Mesenchymal stem cell (in vitro differentiated cells and primary cell): ENCODE measurements at regions not wholly inside any gene's neighbourhood (a gene's known extent, or its start where the extent isn't known, plus 50 kb on each side); places are given as distances from the start of the nearest gene placed in this dataset.
"Not testable (repeated sequence)": the region's sequence is repeated elsewhere in the genome, so short reads cannot be mapped to it uniquely, and the experiment has no call there.

Source experiments
- DNase-seq: peaks from one replicate; pipeline ENCODE4 v3.0.0-alpha.2; 2013
- H2AFZ ChIP-seq: one replicate; pipeline ENCODE4 v1.6.1; 2013; ENCODE audit warnings: low read depth, mild to moderate bottlenecking, control low read depth, inconsistent platforms, low read length, moderate library complexity
- H2AK5ac ChIP-seq: 2 replicates; pipeline ENCODE4 v1.6.1; 2013; ENCODE audit warnings: low read length, moderate library complexity, mild to moderate bottlenecking, inconsistent platforms; ENCODE audit not compliant: severe bottlenecking
- H2BK120ac ChIP-seq: one replicate; pipeline ENCODE4 v1.6.1; 2013; ENCODE audit warnings: low read depth, mild to moderate bottlenecking, inconsistent platforms, low read length, moderate library complexity
- H2BK12ac ChIP-seq, 2 experiments: one replicate each; pipeline ENCODE4 v1.6.1; 2013; ENCODE audit warnings: inconsistent platforms in 2 of 2, low read length in 2 of 2, mild to moderate bottlenecking in 2 of 2, moderate library complexity in 2 of 2, control low read depth in 1 of 2
- H2BK15ac ChIP-seq: one replicate; pipeline ENCODE4 v1.6.1; 2013; ENCODE audit warnings: mild to moderate bottlenecking, low read depth, inconsistent platforms; ENCODE audit not compliant: poor library complexity, severe bottlenecking
- H2BK5ac ChIP-seq: 2 replicates; pipeline ENCODE4 v1.6.1; 2013; ENCODE audit warnings: low read depth, mild to moderate bottlenecking, low read length, control low read depth, inconsistent platforms; ENCODE audit not compliant: poor library complexity, severe bottlenecking
- H3K14ac ChIP-seq, 2 experiments: one replicate each; pipeline ENCODE4 v1.6.1; 2013; ENCODE audit warnings: inconsistent platforms in 2 of 2, low read length in 2 of 2, control low read depth in 1 of 2, mild to moderate bottlenecking in 1 of 2, moderate library complexity in 1 of 2
- H3K18ac ChIP-seq, 2 experiments: one replicate each; pipeline ENCODE4 v1.6.1; 2013; ENCODE audit warnings: inconsistent platforms in 2 of 2, low read length in 2 of 2, control low read depth in 1 of 2, low read depth in 1 of 2, mild to moderate bottlenecking in 1 of 2
- H3K23ac ChIP-seq, 2 experiments: one replicate each; pipeline ENCODE4 v1.6.1; 2013; ENCODE audit warnings: inconsistent platforms in 2 of 2, low read length in 2 of 2, mild to moderate bottlenecking in 2 of 2, moderate library complexity in 2 of 2, control low read depth in 1 of 2
- H3K27ac ChIP-seq: 2 replicates; pipeline ENCODE4 v1.5.1; 2013; ENCODE audit warnings: mild to moderate bottlenecking, moderate library complexity, low read length, control low read depth, inconsistent platforms; ENCODE audit not compliant: poor library complexity, severe bottlenecking
- H3K27me3 ChIP-seq, 2 experiments: 2 replicates each; pipeline versions ENCODE4 v1.6.1 to v1.7.0; 2013; ENCODE audit warnings: low read length in 2 of 2, mild to moderate bottlenecking in 2 of 2, moderate library complexity in 2 of 2, control low read depth in 1 of 2, inconsistent platforms in 1 of 2; ENCODE audit not compliant: control insufficient read depth in 1 of 2, insufficient read depth in 1 of 2
- H3K36me3 ChIP-seq, 2 experiments: 2 replicates each; pipeline versions ENCODE4 v1.6.1 to v1.7.0; 2013; ENCODE audit warnings: low read length in 2 of 2, control low read depth in 1 of 2, inconsistent platforms in 1 of 2, low read depth in 1 of 2, mild to moderate bottlenecking in 1 of 2; ENCODE audit not compliant: insufficient read depth in 2 of 2, control insufficient read depth in 1 of 2
- H3K4ac ChIP-seq, 2 experiments: one replicate each; pipeline ENCODE4 v1.6.1; 2013; ENCODE audit warnings: inconsistent platforms in 2 of 2, low read length in 2 of 2, mild to moderate bottlenecking in 2 of 2, moderate library complexity in 2 of 2, control low read depth in 1 of 2, low read depth in 1 of 2
- H3K4me1 ChIP-seq: 2 replicates; pipeline ENCODE4 v1.6.1; 2013; ENCODE audit warnings: low read depth, low read length, control low read depth; ENCODE audit not compliant: control insufficient read depth, insufficient read depth
- H3K4me2 ChIP-seq: 2 replicates; pipeline ENCODE4 v1.6.1; 2013; ENCODE audit warnings: low read length, mild to moderate bottlenecking, inconsistent platforms; ENCODE audit not compliant: poor library complexity, severe bottlenecking
- H3K4me3 ChIP-seq, 2 experiments: 2 replicates each; pipeline versions ENCODE4 v1.5.1 to v1.7.0; 2013; ENCODE audit warnings: low read length in 2 of 2, mild to moderate bottlenecking in 2 of 2, control low read depth in 1 of 2, low read depth in 1 of 2; ENCODE audit not compliant: insufficient read depth in 1 of 2
- H3K79me1 ChIP-seq: replicated peaks from 2 replicates; pipeline ENCODE4 v1.6.1; 2013; ENCODE audit warnings: mild to moderate bottlenecking, control low read depth, low read length, inconsistent platforms; ENCODE audit not compliant: poor library complexity, severe bottlenecking
- H3K9ac ChIP-seq: 2 replicates; pipeline ENCODE4 v1.7.0; 2013; ENCODE audit warnings: mild to moderate bottlenecking, low read length, moderate library complexity
- H3K9me3 ChIP-seq: 2 replicates; pipeline ENCODE4 v1.7.0; 2013; ENCODE audit warnings: mild to moderate bottlenecking, low read length; ENCODE audit not compliant: control insufficient read depth
- H4K8ac ChIP-seq: one replicate; pipeline ENCODE4 v1.6.1; 2013; ENCODE audit warnings: inconsistent platforms, mild to moderate bottlenecking, low read length, moderate library complexity
- H4K91ac ChIP-seq: one replicate; pipeline ENCODE4 v1.6.1; 2013; ENCODE audit warnings: mild to moderate bottlenecking, low read length, inconsistent platforms
- WGBS: methylation state at CpG from one replicate; pipeline ENCODE4 v1.1.7; 2013; ENCODE audit warnings: mixed read lengths; 5-methylcytosine and 5-hydroxymethylcytosine counted together

DNA sequence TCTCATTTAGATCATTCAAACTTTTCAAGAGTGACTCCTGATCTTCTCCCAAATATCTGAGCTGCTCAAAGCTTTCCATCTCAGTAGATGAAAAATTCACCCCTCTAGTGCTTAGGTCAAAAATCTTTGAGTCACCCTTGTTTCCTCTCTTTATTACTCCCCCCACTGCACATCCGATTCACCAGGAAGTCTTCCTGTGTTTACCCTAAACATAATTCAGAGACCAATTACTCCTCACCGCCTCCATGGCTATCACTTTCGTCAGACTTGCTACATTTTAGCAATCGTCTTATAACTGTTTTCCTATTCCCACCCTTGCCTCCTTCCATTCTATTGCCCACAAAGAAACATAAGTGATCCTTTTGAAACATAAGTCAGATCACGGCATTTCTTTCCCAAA, 94.8 kb downstream of the SPDYE17 start:
- H2AFZ ChIP-seq, H3K14ac ChIP-seq, H3K23ac ChIP-seq, H3K9ac ChIP-seq, H2AK5ac ChIP-seq, H3K4ac ChIP-seq, H3K4me2 ChIP-seq, H2BK5ac ChIP-seq, H3K36me3 ChIP-seq, H3K79me1 ChIP-seq, DNase-seq, H3K9me3 ChIP-seq, H3K27me3 ChIP-seq, H2BK120ac ChIP-seq, H3K4me3 ChIP-seq, H3K4me1 ChIP-seq, H4K91ac ChIP-seq, H2BK15ac ChIP-seq, H2BK12ac ChIP-seq, H3K18ac ChIP-seq, H4K8ac ChIP-seq, H3K27ac ChIP-seq: not testable (repeated sequence)
- 66% methylated on average over 5 of the region's 5 CpGs for WGBS

DNA sequence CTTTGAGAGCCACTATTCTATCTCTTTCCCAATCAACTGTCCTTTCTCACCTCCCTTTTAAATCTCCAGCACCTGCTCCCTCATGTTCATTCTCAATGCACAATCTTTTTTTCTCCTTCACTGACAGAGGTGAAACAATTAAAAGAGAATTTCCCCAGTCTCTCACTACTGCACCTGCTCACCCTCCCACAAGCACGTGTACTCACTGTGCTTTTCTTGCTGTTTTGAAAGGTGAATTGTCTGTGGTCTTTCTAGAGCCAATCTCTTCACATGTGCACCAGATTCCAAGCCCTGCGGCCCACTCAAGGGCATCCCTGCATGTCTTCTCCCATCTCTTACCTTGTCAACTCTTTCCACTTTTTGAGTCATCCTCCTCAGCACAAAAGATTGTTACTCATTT, 95.8 kb downstream of the SPDYE17 start:
- H3K9ac ChIP-seq, H3K27me3 ChIP-seq, H2BK12ac ChIP-seq, H2AFZ ChIP-seq, H2AK5ac ChIP-seq, H3K4me3 ChIP-seq, H2BK15ac ChIP-seq, H4K91ac ChIP-seq, H3K14ac ChIP-seq, H3K23ac ChIP-seq, H3K4me2 ChIP-seq, H2BK5ac ChIP-seq, H3K79me1 ChIP-seq, H3K4ac ChIP-seq, H2BK120ac ChIP-seq, H3K4me1 ChIP-seq, DNase-seq, H3K9me3 ChIP-seq, H3K18ac ChIP-seq, H4K8ac ChIP-seq, H3K27ac ChIP-seq, H3K36me3 ChIP-seq: not testable (repeated sequence)
- 100% methylated on average over 1 of the region's 2 CpGs for WGBS

DNA sequence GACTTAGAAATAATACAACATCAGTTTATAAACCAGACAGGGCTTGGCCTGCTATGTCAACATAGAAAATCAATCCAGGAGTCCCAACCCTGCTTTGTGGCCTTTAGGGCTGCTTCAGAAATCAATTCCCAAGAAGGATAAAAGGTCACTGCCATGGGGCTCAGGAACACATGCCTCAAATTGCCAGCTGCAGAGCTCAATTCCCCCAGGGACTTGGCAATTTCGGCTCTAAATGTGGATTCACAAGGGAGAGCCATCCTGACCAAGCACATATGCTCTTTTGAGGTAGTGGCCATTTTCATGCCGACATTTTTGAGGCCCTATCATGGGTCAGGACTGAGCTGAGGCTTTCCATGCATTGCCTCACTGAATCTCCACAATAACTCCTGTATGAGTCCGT, 97.5 kb downstream of the SPDYE17 start:
- H2BK120ac ChIP-seq, H3K4me2 ChIP-seq, H2BK15ac ChIP-seq, H3K27me3 ChIP-seq, H3K4ac ChIP-seq, H3K14ac ChIP-seq, H2AK5ac ChIP-seq, H3K23ac ChIP-seq, H3K36me3 ChIP-seq, H2AFZ ChIP-seq, H3K9ac ChIP-seq, H3K4me3 ChIP-seq, DNase-seq, H2BK12ac ChIP-seq, H2BK5ac ChIP-seq, H3K9me3 ChIP-seq, H3K18ac ChIP-seq, H4K91ac ChIP-seq, H3K79me1 ChIP-seq, H4K8ac ChIP-seq, H3K4me1 ChIP-seq, H3K27ac ChIP-seq: not testable (repeated sequence)
- 80% methylated on average over 3 of the region's 3 CpGs for WGBS

DNA sequence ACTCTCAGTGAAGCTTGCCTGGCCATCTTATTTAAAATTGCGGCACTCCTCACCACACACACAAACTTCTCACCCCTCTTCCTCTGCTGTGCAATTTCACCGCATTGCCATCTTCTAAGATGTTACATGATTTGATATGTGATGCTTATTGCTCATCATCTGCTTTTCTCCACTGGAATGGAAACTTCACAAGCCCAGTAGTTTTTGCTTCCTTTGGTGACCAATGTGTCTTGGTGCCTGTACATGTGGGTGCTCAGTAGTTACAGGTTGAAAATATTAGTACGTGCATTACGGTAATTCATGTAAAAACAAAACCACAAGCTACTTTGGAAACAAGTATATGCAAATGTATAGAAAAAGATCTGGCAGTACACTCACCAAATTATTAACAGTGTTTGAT, 99.2 kb downstream of the SPDYE17 start:
- H2BK12ac ChIP-seq, H4K8ac ChIP-seq, H3K23ac ChIP-seq, H3K4me2 ChIP-seq, H2BK5ac ChIP-seq, H3K27me3 ChIP-seq, DNase-seq, H3K36me3 ChIP-seq, H3K14ac ChIP-seq, H3K9me3 ChIP-seq, H3K9ac ChIP-seq, H2BK120ac ChIP-seq, H2AK5ac ChIP-seq, H3K4ac ChIP-seq, H2BK15ac ChIP-seq, H2AFZ ChIP-seq, H3K18ac ChIP-seq, H3K79me1 ChIP-seq, H4K91ac ChIP-seq, H3K4me1 ChIP-seq, H3K27ac ChIP-seq, H3K4me3 ChIP-seq: not testable (repeated sequence)
- WGBS, result no CpG with 5 or more reads among the region's 4 CpGs
